HG02981 (cell line): ENCODE measurements at regions not wholly inside any gene's neighbourhood (a gene's known extent, or its start where the extent isn't known, plus 50 kb on each side); places are given as distances from the start of the nearest gene placed in this dataset.
A peak's percentile ranks its signal among the peaks of the same experiment; 100 is the strongest.
"Not testable (repeated sequence)": the region's sequence is repeated elsewhere in the genome, so short reads cannot be mapped to it uniquely, and the experiment has no call there.

ENCODE experiments used
- ATAC-seq: cut with Tn5 transposase; IDR thresholded peaks from one replicate; pipeline ENCODE4 v1.9.1; 2021; ENCODE audit warnings: mild to moderate bottlenecking, moderate library complexity; ENCODE audit not compliant: unreplicated experiment

GRCh38 chr2:150371044-150371818 lies 116.2 kb downstream of the RND3 start:
- ATAC-seq = no peak

GRCh38 chr2:150370561-150370960 lies 116.9 kb downstream of the RND3 start:
- ATAC-seq = no peak

- no peak for ATAC-seq
These were observed 117.6 kb downstream of the RND3 start for GRCh38 chr2:150369862-150370261.

- ATAC-seq = no peak
These were observed 129.0 kb downstream of the RND3 start for GRCh38 chr2:150358468-150358807.

- ATAC-seq = peak; percentile 75
These were observed 129.5 kb downstream of the RND3 start for GRCh38 chr2:150357770-150358467.

GRCh38 chr2:150355440-150355839 lies 132.0 kb downstream of the RND3 start:
- ATAC-seq = no peak

- ATAC-seq = no peak
These were observed 134.1 kb downstream of the RND3 start for GRCh38 chr2:150353376-150353775.

- ATAC-seq = no peak
These were observed 135.5 kb downstream of the RND3 start for GRCh38 chr2:150351922-150352321.

GRCh38 chr2:150350500-150350899 lies 137.0 kb downstream of the RND3 start:
- ATAC-seq = no peak

- no peak for ATAC-seq
These were observed 140.7 kb downstream of the RND3 start for GRCh38 chr2:150346806-150347205.

- no peak for ATAC-seq
These were observed 145.3 kb downstream of the RND3 start for GRCh38 chr2:150341982-150342680.

- no peak for ATAC-seq
These were observed 147.5 kb downstream of the RND3 start for GRCh38 chr2:150339951-150340350.

- no peak for ATAC-seq
These were observed 148.2 kb downstream of the RND3 start for GRCh38 chr2:150339282-150339681.

- no peak for ATAC-seq
These were observed 151.9 kb downstream of the RND3 start for GRCh38 chr2:150335596-150335995.

- no peak for ATAC-seq
These were observed 155.1 kb downstream of the RND3 start for GRCh38 chr2:150332383-150332782.

GRCh38 chr2:150327564-150328489 lies 159.6 kb downstream of the RND3 start:
- no peak for ATAC-seq

- ATAC-seq = no peak
These were observed 161.7 kb downstream of the RND3 start for GRCh38 chr2:150325656-150326314.

GRCh38 chr2:150323071-150323470 lies 164.4 kb downstream of the RND3 start:
- not testable (repeated sequence) for ATAC-seq

- ATAC-seq = no peak
These were observed 166.9 kb downstream of the RND3 start for GRCh38 chr2:150320608-150321007.
